ENCODE measurements at regions not wholly inside any gene's neighbourhood (a gene's known extent, or its start where the extent isn't known, plus 50 kb on each side); places are given as distances from the start of the nearest gene placed in this dataset.

- TF ChIP-seq POLR2AphosphoS5 (IDR thresholded peaks at IDR 0.05) = no peak
- TF ChIP-seq CTCF (IDR thresholded peaks at IDR 0.05) = no peak
Observed at GRCh38 chr3:109899925-109900324, 562.6 kb upstream of the DPPA4 start.
